ENCODE measurements at regions not wholly inside any gene's neighbourhood (a gene's known extent, or its start where the extent isn't known, plus 50 kb on each side); places are given as distances from the start of the nearest gene placed in this dataset.

- no peaks in the 10 kb centered on the region for H3K36me3 ChIP-seq (ENCODE audit: insufficient read depth, low read length)
- H3K9ac ChIP-seq (ENCODE audit: low read length) = no peak overlapping the region
- H3K27me3 ChIP-seq (ENCODE audit: insufficient read depth, low read depth, low read length) = no peaks in the 10 kb centered on the region
- H3K79me2 ChIP-seq (replicated peaks; ENCODE audit: insufficient read depth, low read length) = no peaks in the 10 kb centered on the region
- H3F3A ChIP-seq (ENCODE audit: insufficient read depth, low read length, poor library complexity, severe bottlenecking) = no peaks in the 10 kb centered on the region
- no peak overlapping the region for H3K27ac ChIP-seq (ENCODE audit: low read length)
- no peak overlapping the region for H2AFZ ChIP-seq (ENCODE audit: low read depth, low read length)
- H4K20me1 ChIP-seq (ENCODE audit: insufficient read depth) = no peaks in the 10 kb centered on the region
- H3K4me3 ChIP-seq (ENCODE audit: low read length) = no peak overlapping the region
- TF ChIP-seq SMC3 (conservative IDR thresholded peaks at IDR 0.05; ENCODE audit: poor library complexity) = no peak
- TF ChIP-seq POLR2AphosphoS5 (IDR thresholded peaks at IDR 0.05) = no peak
- no peak for TF ChIP-seq EZH2 (IDR thresholded peaks at IDR 0.05; ENCODE audit: borderline replicate concordance, insufficient read depth, low read length, poor library complexity, severe bottlenecking)
- no peak for TF ChIP-seq RAD21 (conservative IDR thresholded peaks at IDR 0.05)
- no peak for TF ChIP-seq MXI1 (conservative IDR thresholded peaks at IDR 0.05; ENCODE audit: poor library complexity, severe bottlenecking)
- no peak for TF ChIP-seq EP300 (conservative IDR thresholded peaks at IDR 0.05; ENCODE audit: poor library complexity, severe bottlenecking)
- no peak for TF ChIP-seq CTCF (IDR thresholded peaks at IDR 0.05; ENCODE audit: poor library complexity, severe bottlenecking)
- no peak for TF ChIP-seq REST (IDR thresholded peaks at IDR 0.05; ENCODE audit: borderline replicate concordance)
- no peak for TF ChIP-seq TAF1 (IDR thresholded peaks at IDR 0.05; ENCODE audit: low read depth)
- H3K9me2 ChIP-seq (ENCODE audit: insufficient read depth, low read length) = no peaks in the 10 kb centered on the region
- no peak overlapping the region for H3K4me2 ChIP-seq (ENCODE audit: low read length)
- H3K9me3 ChIP-seq (ENCODE audit: low read length) = no peaks in the 10 kb centered on the region
Measured at GRCh38 chr12:89286501-89286900, 65.8 kb downstream of the DUSP6 start.

- H2AFZ ChIP-seq (ENCODE audit: low read depth, low read length) = no peak overlapping the region
- H3K36me3 ChIP-seq (ENCODE audit: insufficient read depth, low read length) = no peaks in the 10 kb centered on the region
- TF ChIP-seq REST (IDR thresholded peaks at IDR 0.05; ENCODE audit: borderline replicate concordance) (no peak), EP300 (conservative IDR thresholded peaks at IDR 0.05; ENCODE audit: poor library complexity, severe bottlenecking) (no peak), EZH2 (IDR thresholded peaks at IDR 0.05; ENCODE audit: borderline replicate concordance, insufficient read depth, low read length, poor library complexity, severe bottlenecking) (no peak), CTCF (IDR thresholded peaks at IDR 0.05; ENCODE audit: poor library complexity, severe bottlenecking) (no peak)
Measured at GRCh38 chr12:89281539-89281867, 70.8 kb downstream of the DUSP6 start.

More at GRCh38 chr12:89281539-89281867, 70.8 kb downstream of the DUSP6 start:
- Histone ChIP-seq H4K20me1 (ENCODE audit: insufficient read depth) (no peaks in the 10 kb centered on the region), H3K27me3 (ENCODE audit: insufficient read depth, low read depth, low read length) (no peaks in the 10 kb centered on the region), H3K27ac (ENCODE audit: low read length) (no peak overlapping the region), H3K4me3 (ENCODE audit: low read length) (no peak overlapping the region), H3K9me2 (ENCODE audit: insufficient read depth, low read length) (no peaks in the 10 kb centered on the region), H3K9ac (ENCODE audit: low read length) (no peak overlapping the region), H3K9me3 (ENCODE audit: low read length) (no peaks in the 10 kb centered on the region), H3K79me2 (replicated peaks; ENCODE audit: insufficient read depth, low read length) (no peaks in the 10 kb centered on the region), H3F3A (ENCODE audit: insufficient read depth, low read length, poor library complexity, severe bottlenecking) (no peaks in the 10 kb centered on the region), H3K4me2 (ENCODE audit: low read length) (no peak overlapping the region)
